ENCODE measurements at regions not wholly inside any gene's neighbourhood (a gene's known extent, or its start where the extent isn't known, plus 50 kb on each side); places are given as distances from the start of the nearest gene placed in this dataset.

DNA sequence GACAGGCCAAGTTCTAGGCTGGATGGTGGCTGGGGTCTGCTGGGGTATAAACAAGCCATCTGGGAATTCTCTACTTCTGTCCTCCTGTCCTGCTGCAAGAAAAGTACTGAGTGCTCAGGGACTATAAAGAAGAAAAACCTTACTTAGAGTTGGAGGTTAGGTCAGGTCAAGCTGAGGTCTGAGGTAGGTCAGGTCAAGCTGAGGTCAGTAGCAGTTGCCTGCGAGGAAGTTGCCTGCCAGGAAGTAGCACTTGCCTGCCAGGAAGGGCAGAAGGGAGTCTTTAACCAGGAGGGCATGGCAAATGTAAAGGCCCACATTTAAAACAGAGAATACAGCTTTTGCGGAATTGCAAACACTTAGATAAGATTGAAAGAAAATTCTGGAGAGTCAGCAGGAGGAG, 51.3 kb upstream of the PRLR start:
- Histone ChIP-seq H4K20me1 (ENCODE audit: insufficient read depth, low read length) (no peaks in the 10 kb centered on the region), H3K9me2 (replicated peaks; ENCODE audit: insufficient read depth, low read length) (no peaks in the 10 kb centered on the region), H3K4me2 (ENCODE audit: low read depth, low read length) (no peak overlapping the region), H3K79me2 (ENCODE audit: low read length) (no peaks in the 10 kb centered on the region), H3K4me3 (ENCODE audit: low read length) (no peak overlapping the region), H3F3A (ENCODE audit: insufficient read depth, low read length) (no peaks in the 10 kb centered on the region), H3K9me3 (replicated peaks; ENCODE audit: insufficient read depth, low read length) (no peaks in the 10 kb centered on the region), H3K27me3 (replicated peaks; ENCODE audit: insufficient read depth, low read length) (no peaks in the 10 kb centered on the region), H2AFZ (ENCODE audit: low read length) (no peak overlapping the region), H3K4me1 (ENCODE audit: low read length) (no peaks in the 10 kb centered on the region), H3K9ac (ENCODE audit: low read length) (no peak overlapping the region), H3K36me3 (replicated peaks; ENCODE audit: insufficient read depth, low read length) (no peaks in the 10 kb centered on the region), H3K27ac (ENCODE audit: low read length) (no peak overlapping the region)
- TF ChIP-seq EZH2 (optimal IDR thresholded peaks at IDR 0.05; ENCODE audit: low read depth, low read length) (no peak), EZH2phosphoT487 (IDR thresholded peaks at IDR 0.05; ENCODE audit: low read length) (no peak)
- TF ChIP-seq, protein P1, sequence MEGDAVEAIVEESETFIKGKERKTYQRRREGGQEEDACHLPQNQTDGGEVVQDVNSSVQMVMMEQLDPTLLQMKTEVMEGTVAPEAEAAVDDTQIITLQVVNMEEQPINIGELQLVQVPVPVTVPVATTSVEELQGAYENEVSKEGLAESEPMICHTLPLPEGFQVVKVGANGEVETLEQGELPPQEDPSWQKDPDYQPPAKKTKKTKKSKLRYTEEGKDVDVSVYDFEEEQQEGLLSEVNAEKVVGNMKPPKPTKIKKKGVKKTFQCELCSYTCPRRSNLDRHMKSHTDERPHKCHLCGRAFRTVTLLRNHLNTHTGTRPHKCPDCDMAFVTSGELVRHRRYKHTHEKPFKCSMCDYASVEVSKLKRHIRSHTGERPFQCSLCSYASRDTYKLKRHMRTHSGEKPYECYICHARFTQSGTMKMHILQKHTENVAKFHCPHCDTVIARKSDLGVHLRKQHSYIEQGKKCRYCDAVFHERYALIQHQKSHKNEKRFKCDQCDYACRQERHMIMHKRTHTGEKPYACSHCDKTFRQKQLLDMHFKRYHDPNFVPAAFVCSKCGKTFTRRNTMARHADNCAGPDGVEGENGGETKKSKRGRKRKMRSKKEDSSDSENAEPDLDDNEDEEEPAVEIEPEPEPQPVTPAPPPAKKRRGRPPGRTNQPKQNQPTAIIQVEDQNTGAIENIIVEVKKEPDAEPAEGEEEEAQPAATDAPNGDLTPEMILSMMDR (IDR thresholded peaks at IDR 0.05; ENCODE audit: low read length), result no peak
- DNase-seq, result no peak
